ENCODE measurements at regions not wholly inside any gene's neighbourhood (a gene's known extent, or its start where the extent isn't known, plus 50 kb on each side); places are given as distances from the start of the nearest gene placed in this dataset.

- Histone ChIP-seq H4K20me1 (replicated peaks; ENCODE audit: insufficient read depth) (no peaks in the 10 kb centered on the region), H3K4me1 (ENCODE audit: insufficient read depth) (no peaks in the 10 kb centered on the region), H2AFZ (no peak overlapping the region), H3K27ac (ENCODE audit: low read depth) (no peak overlapping the region), H3K79me2 (replicated peaks; ENCODE audit: insufficient read depth) (no peaks in the 10 kb centered on the region), H3K4me2 (no peak overlapping the region), H3K27me3 (ENCODE audit: insufficient read depth) (no peaks in the 10 kb centered on the region), H3K4me3 (no peak overlapping the region), H3K9me2 (ENCODE audit: insufficient read depth) (0 out of 2 replicates have a peak, but pooled peaks cover 2% of the 10 kb centered on the region), H3K36me3 (ENCODE audit: insufficient read depth) (no peaks in the 10 kb centered on the region), H3F3A (replicated peaks; ENCODE audit: low read depth) (no peaks in the 10 kb centered on the region)
- Mint-ChIP-seq H3K4me3 (no peak overlapping the region), H3K27ac (no peak overlapping the region), H3K9me3 (peaks cover 5% of the 10 kb centered on the region; the same call in 1 of the 3 replicates), H3K27me3 (ENCODE audit: insufficient read depth, low read depth, poor library complexity) (peaks cover 4% of the 10 kb centered on the region), H3K36me3 (ENCODE audit: low read depth) (no peaks in the 10 kb centered on the region), H3K4me1 (peaks cover 6% of the 10 kb centered on the region)
- DNase-seq (ENCODE audit: low spot score) (no peak), ATAC-seq (no peak)
- TF ChIP-seq ZNF462 (CRISPR knock-in tag; IDR thresholded peaks at IDR 0.05) (no peak), CREB1 (CRISPR knock-in tag; IDR thresholded peaks at IDR 0.05; ENCODE audit: low read depth) (no peak), ZNF114 (CRISPR knock-in tag; IDR thresholded peaks at IDR 0.05) (no peak), ETS1 (IDR thresholded peaks at IDR 0.05) (no peak), EZH2phosphoT487 (IDR thresholded peaks at IDR 0.05; ENCODE audit: unreplicated experiment) (no peak)
These were observed 198.8 kb upstream of the KIRREL3 start for GRCh38 chr11:127199306-127199801.

Measured in GM23338 (cell line).